ENCODE measurements at regions not wholly inside any gene's neighbourhood (a gene's known extent, or its start where the extent isn't known, plus 50 kb on each side); places are given as distances from the start of the nearest gene placed in this dataset.

DNA sequence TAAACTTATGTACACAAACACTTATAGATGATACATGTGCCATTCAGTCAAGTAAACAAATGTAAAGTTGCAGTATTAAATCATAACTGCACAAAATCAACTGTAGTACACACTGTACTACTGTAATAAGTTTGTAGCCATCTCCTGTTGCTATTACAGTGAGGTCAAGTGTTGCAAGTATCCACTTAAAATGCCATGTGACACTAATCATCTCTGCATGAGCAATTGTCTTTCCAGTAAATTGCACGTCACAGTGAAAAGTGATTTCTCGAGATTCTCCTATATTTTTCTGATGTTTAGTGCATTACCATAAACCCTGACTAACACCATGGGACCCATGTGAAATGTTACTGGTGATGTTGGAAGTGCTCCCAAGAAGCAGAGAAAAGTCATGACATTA lies 293.3 kb upstream of the SP4 start:
- FAIRE-seq = no peak
- DNase-seq (ENCODE audit: insufficient read length) = no peak
- TF ChIP-seq TAF1 (IDR thresholded peaks at IDR 0.05; ENCODE audit: borderline replicate concordance, low read depth, low read length) = no peak
- TF ChIP-seq POLR2AphosphoS5 (IDR thresholded peaks at IDR 0.05; ENCODE audit: low read depth, low read length) = no peak
- no peak for TF ChIP-seq POLR2A (IDR thresholded peaks at IDR 0.05; ENCODE audit: low read depth, low read length)

- TF ChIP-seq TAF1 (IDR thresholded peaks at IDR 0.05; ENCODE audit: borderline replicate concordance, low read depth, low read length) (no peak), POLR2A (IDR thresholded peaks at IDR 0.05; ENCODE audit: low read depth, low read length) (no peak), POLR2AphosphoS5 (IDR thresholded peaks at IDR 0.05; ENCODE audit: low read depth, low read length) (no peak)
- DNase-seq (ENCODE audit: insufficient read length) = no peak
- FAIRE-seq = no peak
Observed at GRCh38 chr7:21135437-21135836, 292.4 kb upstream of the SP4 start.

DNA sequence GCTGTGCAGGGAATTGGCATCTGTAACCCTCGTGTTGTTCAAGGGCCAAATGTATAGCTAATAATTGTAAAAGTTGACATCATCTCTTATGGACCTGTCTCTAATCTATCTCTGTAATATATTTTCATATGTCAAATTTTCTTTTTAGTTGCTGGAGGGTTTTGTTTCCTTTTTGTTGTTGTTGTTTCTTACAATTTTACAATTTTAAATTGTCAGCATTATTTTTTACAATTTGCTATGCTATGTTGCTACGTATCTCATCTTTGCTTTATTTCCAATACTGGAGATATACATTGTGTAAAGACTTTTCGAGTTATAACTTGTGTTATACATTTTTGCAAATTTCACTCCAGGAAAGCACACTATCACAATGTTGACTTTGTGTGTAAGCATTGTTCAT lies 290.2 kb upstream of the SP4 start:
- FAIRE-seq (no peak), DNase-seq (ENCODE audit: insufficient read length) (no peak)
- no peak for TF ChIP-seq POLR2A (IDR thresholded peaks at IDR 0.05; ENCODE audit: low read depth, low read length)
- no peak for TF ChIP-seq POLR2AphosphoS5 (IDR thresholded peaks at IDR 0.05; ENCODE audit: low read depth, low read length)
- TF ChIP-seq TAF1 (IDR thresholded peaks at IDR 0.05; ENCODE audit: borderline replicate concordance, low read depth, low read length) = no peak

- TF ChIP-seq POLR2AphosphoS5 (IDR thresholded peaks at IDR 0.05; ENCODE audit: low read depth, low read length) (no peak), TAF1 (IDR thresholded peaks at IDR 0.05; ENCODE audit: borderline replicate concordance, low read depth, low read length) (no peak), POLR2A (IDR thresholded peaks at IDR 0.05; ENCODE audit: low read depth, low read length) (no peak)
- DNase-seq (ENCODE audit: insufficient read length) (no peak), FAIRE-seq (no peak)
Observed at GRCh38 chr7:21140622-21141021, 287.3 kb upstream of the SP4 start.

DNA sequence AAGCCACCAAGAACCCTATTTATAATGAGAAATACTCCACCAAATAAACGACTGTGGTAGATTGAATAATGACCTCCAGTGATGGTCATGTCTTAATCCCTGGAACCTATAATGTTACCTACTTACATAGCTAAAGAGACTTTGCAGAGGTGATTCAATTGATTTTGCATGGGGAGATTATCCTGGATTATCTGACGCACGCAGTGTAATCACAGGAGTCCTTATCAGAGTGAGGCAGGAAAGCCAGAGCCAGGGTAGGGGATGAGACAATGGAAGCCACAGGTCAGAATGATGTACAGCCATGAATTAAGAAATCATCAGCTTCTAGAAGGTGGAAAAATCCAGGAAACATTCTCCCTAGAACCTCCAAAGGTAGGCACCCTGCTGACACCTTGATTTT lies 286.4 kb upstream of the SP4 start:
- FAIRE-seq = no peak
- no peak for DNase-seq (ENCODE audit: insufficient read length)
- TF ChIP-seq POLR2A (IDR thresholded peaks at IDR 0.05; ENCODE audit: low read depth, low read length) = no peak
- TF ChIP-seq TAF1 (IDR thresholded peaks at IDR 0.05; ENCODE audit: borderline replicate concordance, low read depth, low read length) = no peak
- no peak for TF ChIP-seq POLR2AphosphoS5 (IDR thresholded peaks at IDR 0.05; ENCODE audit: low read depth, low read length)

GRCh38 chr7:21142081-21142480 lies 285.8 kb upstream of the SP4 start:
- FAIRE-seq = no peak
- TF ChIP-seq POLR2A (IDR thresholded peaks at IDR 0.05; ENCODE audit: low read depth, low read length) (no peak), POLR2AphosphoS5 (IDR thresholded peaks at IDR 0.05; ENCODE audit: low read depth, low read length) (no peak), TAF1 (IDR thresholded peaks at IDR 0.05; ENCODE audit: borderline replicate concordance, low read depth, low read length) (no peak)
- DNase-seq (ENCODE audit: insufficient read length) = no peak

DNA sequence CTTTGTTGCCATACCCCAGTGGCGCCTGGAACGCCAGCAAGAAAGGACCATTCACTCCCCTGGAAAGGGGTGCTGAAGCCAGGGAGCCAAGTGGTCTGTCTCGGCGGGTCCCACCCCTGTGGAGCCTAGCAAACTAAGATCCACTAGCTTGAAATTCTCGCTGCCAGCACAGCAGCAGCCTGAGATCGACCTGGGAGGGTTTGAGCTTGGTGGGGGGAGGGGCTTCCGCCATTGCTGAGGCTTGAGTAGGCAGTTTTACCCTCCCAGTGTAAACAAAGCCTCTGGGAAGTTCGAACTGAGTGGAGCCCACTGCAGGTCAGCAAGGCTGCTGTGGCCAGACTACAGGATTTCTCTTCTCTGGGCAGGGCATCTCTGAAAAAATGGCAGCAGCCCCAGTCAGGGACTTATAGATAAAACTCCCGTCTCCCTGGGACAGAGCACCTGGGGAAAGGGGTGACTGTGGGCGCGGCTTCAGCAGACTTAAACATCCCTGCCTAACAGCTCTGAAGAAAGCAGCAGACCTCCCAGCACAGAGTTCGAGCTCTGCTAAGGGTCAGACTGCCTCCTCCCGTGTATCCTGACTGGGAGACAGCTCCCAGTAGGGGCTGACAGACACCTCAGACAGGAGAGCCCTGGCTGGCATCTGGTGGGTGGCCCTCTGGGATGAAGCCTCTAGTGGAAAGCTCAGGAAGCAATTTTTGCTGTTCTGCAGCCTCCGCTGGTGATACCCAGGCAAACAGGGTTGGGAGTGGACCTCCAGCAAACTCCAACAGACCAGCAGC lies 281.1 kb upstream of the SP4 start:
- no peak for TF ChIP-seq TAF1 (IDR thresholded peaks at IDR 0.05; ENCODE audit: borderline replicate concordance, low read depth, low read length)
- no peak for TF ChIP-seq POLR2AphosphoS5 (IDR thresholded peaks at IDR 0.05; ENCODE audit: low read depth, low read length)
- no peak for TF ChIP-seq POLR2A (IDR thresholded peaks at IDR 0.05; ENCODE audit: low read depth, low read length)
- DNase-seq (ENCODE audit: insufficient read length) = no peak
- FAIRE-seq = no peak

- DNase-seq (ENCODE audit: insufficient read length) = no peak
- FAIRE-seq = no peak
- TF ChIP-seq POLR2AphosphoS5 (IDR thresholded peaks at IDR 0.05; ENCODE audit: low read depth, low read length) = no peak
Observed at GRCh38 chr7:21149809-21150208, 278.1 kb upstream of the SP4 start.

DNA sequence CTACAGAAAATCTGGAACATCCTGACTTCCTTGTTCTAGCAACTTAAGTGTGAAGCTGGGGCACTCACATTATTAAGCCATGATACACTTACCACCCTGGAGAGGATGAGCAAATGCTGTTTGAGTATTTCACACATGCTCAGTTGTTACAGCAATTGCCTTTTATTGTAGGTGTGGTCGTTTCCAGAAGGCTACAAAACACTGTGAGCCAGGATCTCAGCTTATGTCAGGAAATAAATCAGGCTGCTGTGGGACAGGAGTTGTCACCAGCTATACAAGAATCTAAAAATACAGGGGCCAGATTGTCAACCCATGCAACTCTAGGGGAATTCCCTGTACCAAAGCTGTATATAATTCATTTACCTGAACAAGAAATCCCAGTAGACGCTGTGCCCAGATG lies 273.3 kb upstream of the SP4 start:
- no peak for TF ChIP-seq TAF1 (IDR thresholded peaks at IDR 0.05; ENCODE audit: borderline replicate concordance, low read depth, low read length)
- TF ChIP-seq POLR2AphosphoS5 (IDR thresholded peaks at IDR 0.05; ENCODE audit: low read depth, low read length) = no peak
- TF ChIP-seq POLR2A (IDR thresholded peaks at IDR 0.05; ENCODE audit: low read depth, low read length) = no peak
- no peak for DNase-seq (ENCODE audit: insufficient read length)
- no peak for FAIRE-seq

GRCh38 chr7:21159506-21159905 lies 268.4 kb upstream of the SP4 start:
- no peak for DNase-seq (ENCODE audit: insufficient read length)
- no peak for FAIRE-seq
- TF ChIP-seq TAF1 (IDR thresholded peaks at IDR 0.05; ENCODE audit: borderline replicate concordance, low read depth, low read length) = no peak

DNA sequence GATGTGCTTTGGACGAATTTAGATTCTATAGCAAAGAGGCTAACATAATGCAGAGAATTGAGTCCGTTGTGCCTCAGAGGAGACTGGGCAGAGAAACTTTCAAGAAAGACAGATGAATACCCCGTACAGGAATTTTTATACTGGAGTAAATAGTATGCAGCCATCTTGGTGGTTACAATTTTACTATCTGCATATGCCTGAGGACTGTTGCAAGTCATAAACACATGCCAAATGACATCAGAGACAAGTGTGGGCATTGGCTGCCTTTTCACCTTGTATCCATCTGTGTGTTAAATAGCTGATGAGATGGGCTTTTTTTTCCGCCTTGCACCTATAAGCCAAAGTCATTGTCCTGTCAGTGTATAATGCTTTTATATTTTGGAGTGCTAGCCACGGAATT lies 267.5 kb upstream of the SP4 start:
- FAIRE-seq = no peak

DNA sequence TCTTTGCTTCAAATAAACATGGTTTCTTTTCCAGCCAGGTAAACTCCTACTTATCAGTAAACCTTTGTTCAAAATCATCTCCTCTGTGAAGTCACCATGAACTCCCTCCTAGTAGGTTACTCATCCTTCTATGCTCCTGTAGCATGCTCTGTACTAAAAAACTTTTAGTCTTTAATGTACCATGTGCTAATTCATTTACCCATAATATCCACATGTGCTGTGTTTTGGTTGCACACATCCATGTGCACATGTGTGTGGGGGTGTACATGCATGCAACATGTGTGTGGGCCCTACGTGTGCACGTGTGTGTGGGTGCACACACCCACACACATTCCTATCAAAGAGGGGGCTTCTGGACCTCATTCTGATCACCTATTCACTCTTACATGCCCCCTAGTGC lies 259.9 kb upstream of the SP4 start:
- no peak for FAIRE-seq

More for the DNA sequence above, 267.5 kb upstream of the SP4 start:
- no peak for TF ChIP-seq TAF1 (IDR thresholded peaks at IDR 0.05; ENCODE audit: borderline replicate concordance, low read depth, low read length)
- TF ChIP-seq POLR2AphosphoS5 (IDR thresholded peaks at IDR 0.05; ENCODE audit: low read depth, low read length) = no peak
- DNase-seq (ENCODE audit: insufficient read length) = no peak

More for the DNA sequence above, 259.9 kb upstream of the SP4 start:
- no peak for DNase-seq (ENCODE audit: insufficient read length)
- no peak for TF ChIP-seq POLR2A (IDR thresholded peaks at IDR 0.05; ENCODE audit: low read depth, low read length)
- no peak for TF ChIP-seq POLR2AphosphoS5 (IDR thresholded peaks at IDR 0.05; ENCODE audit: low read depth, low read length)
- TF ChIP-seq TAF1 (IDR thresholded peaks at IDR 0.05; ENCODE audit: borderline replicate concordance, low read depth, low read length) = no peak
